HG03378 (cell line): ENCODE measurements at regions not wholly inside any gene's neighbourhood (a gene's known extent, or its start where the extent isn't known, plus 50 kb on each side); places are given as distances from the start of the nearest gene placed in this dataset.

ENCODE experiments used
- ATAC-seq: cut with Tn5 transposase; IDR thresholded peaks from one replicate; pipeline ENCODE4 v1.9.1; 2021; ENCODE audit warnings: mild to moderate bottlenecking, moderate library complexity; ENCODE audit not compliant: unreplicated experiment

DNA sequence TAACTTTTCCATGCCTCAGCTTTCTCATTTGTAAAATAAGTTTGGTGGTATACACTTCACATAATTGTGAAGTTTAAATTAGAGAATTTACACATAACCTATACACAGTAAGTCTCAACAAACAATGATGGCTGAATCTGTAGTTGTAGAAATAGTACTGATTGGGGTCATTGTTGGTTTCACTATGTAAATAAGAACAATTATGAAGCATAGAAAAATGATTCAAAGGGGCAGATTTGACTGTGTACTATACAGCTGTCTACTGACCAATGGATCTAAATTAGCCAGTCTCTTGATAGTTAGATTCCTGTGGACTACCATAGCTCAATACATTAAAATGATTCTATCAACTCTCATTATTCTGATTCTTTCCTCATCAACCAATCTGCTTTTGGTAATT lies 181.1 kb upstream of the STXBP5 start:
- no peak for ATAC-seq

DNA sequence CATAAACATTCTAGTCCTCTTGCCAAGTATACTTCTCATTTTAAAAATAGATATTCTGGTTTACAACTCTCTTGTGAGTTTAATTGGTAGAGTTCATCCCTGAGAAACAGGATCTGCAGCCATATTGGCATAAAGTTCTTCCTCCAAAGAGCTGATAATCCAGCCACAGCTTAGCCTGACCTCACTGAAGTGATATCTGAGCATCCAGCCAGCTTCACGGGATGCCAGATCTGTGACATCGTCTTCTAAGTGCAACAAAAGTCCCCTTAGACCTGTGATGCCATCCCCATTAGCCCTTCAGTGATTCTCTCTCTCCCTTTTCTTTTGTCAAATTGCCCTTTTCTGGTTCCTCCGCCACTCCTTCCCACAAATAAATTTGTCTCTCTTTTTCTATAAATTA lies 180.6 kb upstream of the STXBP5 start:
- ATAC-seq = no peak

DNA sequence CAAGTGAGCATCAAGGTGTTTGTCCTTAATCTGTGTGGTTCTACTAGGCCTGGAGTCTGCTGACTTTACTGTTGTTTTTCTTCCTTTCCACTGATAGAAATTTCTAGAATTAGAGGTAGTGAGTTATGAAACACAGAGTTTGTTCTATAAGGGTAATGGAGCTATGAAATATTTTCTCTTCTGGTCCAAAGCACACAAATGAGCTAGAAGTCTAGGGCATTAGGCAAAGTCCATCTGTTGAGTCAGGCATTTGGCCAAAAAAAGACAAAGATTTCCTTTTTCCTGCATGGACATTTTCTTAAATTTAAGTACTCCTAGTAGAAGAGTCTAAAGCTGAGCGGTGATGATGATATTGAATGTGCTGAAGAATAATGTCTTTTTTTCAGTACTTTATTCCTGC lies 174.3 kb upstream of the STXBP5 start:
- no peak for ATAC-seq

DNA sequence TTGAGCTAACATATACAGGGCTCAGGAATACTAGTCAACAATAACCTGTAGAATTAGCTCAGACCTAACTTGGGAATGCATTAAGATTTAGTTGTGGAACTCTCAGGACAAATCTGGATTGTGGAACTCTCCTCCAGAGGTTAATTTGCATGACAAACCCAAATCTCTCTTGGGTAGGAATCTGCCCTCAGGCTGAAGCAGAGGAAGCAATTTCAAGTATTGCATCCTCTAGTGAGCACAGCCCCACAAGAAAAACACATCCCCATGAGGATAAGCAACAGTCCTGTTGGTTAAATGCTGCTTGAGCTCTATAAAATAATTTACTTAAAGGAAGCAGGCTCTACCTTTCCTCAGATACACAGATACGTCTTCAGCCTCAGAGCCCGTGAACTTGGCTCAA lies 170.9 kb upstream of the STXBP5 start:
- no peak for ATAC-seq

DNA sequence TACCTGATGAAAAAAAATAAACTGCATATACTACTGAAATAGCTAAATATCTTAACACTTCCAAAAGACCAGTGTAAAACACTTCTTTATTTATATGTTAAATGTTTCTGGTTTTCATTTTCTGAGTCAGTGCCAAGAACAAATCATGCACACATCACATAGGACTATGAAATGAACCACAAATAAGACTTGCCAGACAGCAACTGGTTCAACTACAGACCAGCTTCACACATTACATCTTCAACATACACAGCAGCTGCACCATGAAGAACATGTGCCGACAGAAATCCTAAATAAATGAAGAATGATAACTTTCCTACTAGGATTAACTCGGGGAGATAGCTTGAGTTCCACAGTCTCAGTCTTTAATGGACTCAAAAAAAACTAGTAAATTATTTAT lies 168.3 kb upstream of the STXBP5 start:
- ATAC-seq = no peak

DNA sequence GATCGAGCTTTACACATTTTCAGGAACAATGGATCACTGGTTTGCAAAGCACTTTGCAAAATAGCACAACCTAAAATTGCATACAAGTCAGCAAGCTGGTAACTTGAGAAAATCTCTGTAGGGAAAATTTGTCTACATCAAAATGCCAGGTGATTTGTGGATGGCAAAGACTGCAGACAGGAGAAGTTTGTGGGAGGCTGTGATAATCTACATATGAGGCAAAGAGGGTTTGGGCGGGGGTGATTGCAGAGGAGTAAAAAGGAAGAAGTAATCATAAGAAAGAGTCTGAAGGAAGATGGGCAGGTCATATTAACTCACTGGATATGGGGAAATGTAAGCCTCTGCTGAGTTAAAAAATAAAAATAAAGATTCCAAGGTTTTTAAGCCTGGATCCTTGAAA lies 166.3 kb upstream of the STXBP5 start:
- ATAC-seq = no peak

DNA sequence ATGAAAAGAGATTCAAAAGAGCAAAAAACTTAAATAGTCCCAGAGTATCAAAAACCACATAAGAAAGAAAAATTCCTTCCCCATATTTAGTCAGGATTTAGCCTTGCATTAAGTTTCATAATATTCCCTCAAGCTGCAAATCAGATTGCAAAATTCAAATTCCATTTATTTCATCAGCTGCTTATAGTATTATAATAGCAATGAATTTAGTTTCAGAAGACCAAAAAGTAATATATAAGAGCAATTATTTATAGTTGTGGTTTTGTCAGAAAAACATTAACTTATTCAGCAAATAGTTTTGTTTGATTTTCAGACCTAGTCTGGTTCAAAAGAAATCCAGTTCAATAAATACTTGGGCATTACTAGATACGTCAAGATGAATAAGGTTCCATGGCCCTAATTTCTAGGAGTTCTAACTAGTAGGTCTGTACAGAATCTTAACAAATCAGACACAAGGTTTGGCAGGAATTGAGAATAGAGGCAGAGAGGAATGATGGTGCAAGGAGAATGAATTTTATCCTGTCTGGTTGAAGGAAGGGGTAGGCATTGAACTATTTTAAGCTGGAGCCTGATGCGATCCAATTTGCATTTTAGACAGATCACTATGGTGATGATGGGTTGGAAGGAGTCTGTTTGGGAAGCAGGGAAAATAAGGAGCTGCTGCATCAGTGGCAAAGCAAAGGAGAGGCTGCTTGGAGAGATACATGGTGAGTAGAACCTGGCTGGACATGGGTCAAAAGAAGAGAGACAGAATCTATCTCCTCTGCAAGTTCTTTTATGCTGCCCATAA lies 163.9 kb upstream of the STXBP5 start:
- no peak for ATAC-seq

DNA sequence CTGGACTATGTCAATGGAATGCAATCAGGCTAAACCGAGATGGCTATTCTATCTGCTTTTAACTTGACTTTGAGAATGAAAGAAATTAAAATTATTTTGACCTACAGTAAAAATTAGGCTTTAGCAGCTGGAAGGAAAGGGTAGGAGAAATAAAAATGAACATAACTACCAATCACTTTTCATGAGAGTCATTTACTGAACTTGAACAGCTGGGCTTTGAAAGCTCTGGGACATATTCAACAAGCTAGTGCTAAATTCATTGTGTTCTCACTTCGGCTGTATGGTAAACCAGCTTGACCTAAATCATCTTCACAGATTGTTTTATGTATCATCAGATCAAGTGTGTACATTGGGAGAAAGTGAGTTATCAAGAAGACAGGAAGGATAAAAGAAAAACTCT lies 161.5 kb upstream of the STXBP5 start:
- ATAC-seq = no peak

DNA sequence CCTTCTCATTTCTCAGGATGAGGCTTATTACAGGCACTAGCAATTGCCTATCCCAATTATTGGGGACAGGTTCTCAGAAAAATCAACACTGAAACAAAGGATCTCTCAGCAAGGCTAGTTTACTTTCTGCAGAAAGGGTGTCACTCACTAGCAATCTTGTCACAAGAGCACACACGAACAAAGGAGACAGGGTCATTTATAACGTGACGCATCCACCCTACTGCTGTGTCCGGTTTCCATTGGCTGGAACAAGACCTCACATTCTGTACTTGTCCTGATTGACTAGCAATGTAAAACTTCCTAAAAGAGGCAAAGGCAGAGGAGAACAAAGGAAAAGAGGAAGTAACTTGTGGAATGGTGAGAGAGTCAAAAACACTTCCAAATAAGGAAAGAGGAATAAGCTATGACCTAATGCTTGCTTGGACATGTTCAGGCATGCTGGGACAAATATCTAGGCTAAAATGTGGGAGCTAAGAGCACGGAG lies 160.2 kb upstream of the STXBP5 start:
- no peak for ATAC-seq

DNA sequence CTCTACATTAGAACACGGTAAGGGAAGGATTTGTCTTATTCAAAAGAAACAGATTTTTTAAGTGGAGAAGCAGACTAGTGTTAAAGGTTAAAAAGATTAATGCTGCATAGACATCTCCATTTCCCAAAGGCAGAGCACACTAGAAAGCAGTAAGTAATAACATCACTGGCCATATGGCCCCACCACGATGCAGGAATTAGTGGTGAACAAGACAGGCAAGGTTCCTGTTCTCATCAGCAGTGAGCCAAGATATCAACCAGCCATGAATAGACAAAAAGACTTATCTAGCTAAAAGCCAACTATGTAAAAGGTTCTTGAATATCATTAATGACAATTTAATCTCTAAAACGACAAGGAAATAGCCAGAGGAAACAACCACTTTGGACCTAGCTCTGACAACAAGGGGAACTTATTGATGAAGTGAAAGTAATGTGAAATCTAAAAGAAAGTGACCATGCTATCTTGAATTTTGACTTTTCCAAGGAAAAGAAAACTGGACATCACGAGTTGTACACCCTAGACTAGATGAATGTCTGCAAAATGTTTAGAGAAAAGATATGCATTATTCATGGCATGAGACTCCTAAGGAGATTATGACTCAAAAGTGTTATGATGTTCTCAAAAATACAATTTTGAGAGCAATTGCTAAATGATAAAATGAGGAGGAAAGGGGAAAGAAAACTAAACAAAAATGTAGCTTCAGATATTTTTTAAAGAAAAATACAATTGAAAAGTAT lies 157.9 kb upstream of the STXBP5 start:
- ATAC-seq = no peak

DNA sequence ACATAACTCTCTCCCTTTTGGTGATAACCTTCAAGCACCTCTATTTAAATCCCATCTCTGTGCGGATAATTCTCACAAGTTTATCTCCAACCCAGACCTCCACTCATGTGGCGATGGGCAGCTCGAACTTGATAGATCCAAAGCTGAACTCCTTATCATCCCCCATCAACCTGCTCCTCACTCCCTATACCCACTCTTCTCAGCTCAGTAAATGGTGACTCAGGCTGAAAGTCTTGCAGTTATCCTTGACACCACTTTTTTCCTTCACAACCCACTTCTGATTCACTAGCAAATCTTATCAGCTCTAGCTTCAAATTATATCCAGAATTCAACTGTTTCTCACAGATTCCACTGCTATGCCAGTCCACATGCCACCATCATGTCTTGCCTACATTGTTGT lies 155.3 kb upstream of the STXBP5 start:
- ATAC-seq = no peak

DNA sequence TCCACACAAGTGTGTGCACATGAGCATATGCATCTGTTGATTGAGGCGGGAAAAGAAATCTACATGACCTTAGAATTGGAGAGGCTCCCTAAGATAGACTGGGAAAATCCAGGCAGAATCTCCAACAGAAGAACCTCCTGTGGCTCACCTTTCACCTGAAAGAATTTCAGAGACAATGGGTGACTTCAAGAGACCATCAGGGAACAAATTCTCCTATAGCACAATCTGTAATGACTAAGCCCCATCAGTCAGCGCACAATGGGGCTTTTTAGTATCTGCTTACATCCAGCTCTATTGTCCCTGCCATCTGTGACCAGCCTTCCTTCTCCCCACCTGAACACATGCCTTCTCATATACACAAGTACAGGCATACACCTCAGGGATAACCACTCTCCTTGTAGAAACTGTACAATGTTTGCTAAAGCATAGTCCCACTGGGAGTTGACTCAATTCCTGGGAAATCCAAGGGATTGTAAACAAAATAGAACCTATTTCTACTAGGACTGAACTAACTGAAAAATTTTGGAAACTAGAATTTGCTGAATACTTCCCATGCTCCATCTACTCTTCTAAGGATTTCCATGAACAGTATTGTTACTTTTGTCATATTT lies 150.8 kb upstream of the STXBP5 start:
- ATAC-seq = no peak

DNA sequence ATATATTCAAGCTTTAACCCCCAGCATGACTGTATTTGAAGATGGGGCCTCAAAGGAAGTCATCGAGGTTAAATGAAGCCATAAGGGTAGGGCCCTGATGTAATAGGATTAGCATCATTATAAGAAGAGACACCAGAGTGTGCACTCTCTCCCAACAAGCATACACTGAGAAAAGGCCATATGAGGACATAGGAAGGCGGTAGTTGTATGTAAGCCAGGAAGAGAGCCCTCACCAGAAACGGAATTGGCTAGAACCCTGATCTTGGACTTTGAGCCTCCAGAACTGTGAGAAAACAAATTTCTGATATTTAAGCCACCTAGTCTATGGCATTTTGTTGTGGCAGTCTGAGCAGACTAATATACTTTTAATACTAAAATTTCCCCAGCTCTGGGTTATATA lies 150.1 kb upstream of the STXBP5 start:
- ATAC-seq = no peak

DNA sequence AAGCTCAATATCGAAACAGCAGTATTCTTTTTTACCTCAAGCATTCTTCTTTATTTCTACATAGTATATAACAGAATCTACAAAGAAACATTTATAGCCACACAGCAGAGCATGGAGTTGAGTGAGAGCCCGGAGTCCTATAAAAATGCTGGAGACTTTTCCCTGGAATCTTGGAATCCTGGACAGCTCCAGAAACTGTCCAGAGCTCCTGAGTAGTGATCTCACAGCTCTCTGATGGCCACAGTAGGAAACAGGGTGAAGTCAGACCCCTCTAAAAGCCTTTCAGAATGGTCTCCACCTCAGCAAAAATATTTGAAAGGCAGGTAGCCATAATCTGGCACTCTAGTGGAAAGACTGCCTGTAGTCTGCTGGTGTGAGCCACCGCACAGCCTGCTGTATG lies 149.3 kb upstream of the STXBP5 start:
- no peak for ATAC-seq

DNA sequence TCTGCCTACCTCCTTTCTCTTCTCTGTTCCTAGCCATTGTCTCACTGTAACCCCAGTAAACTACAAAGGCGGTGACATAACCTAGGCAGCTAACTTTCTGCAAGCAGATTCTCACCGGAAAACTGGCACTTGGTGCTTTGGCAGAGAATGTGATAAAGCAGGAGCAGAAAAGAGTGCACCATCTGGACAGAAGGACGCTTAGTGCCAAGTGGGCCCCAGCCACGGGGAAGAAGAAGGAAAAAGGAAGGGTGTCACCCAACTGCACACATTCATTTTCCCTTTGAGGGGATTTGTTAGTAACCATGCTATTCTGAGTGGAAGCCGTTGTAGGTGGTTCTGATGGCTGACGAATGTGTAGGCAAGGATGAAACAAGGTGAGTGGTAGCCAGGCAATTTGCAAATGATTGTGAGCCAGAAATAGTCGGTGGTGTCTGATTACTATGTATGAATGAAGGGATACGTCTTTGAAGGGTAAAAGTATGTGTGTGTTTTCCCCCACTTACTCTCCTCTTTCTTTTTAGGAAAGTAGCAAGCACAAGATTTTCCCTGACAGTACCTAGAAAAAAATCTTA lies 148.3 kb upstream of the STXBP5 start:
- ATAC-seq = no peak

DNA sequence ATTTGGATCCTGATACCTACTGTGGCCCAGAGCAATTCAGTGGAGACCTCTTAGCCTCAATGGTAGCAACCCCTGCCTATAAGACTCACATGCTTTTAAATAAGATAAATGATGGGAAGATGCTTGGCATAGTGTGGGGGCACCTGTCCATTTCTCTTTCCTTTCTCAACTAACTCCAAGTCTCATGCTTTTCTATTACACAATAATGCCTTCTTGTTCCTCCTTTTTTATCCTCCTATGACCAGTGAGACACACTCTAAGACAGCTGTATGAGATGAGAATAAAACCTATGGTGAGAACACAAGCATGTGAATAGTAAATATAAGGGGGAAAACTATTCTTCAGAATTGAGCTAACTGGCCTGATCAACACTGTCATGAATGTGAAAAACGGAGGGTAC lies 147.0 kb upstream of the STXBP5 start:
- ATAC-seq = no peak

DNA sequence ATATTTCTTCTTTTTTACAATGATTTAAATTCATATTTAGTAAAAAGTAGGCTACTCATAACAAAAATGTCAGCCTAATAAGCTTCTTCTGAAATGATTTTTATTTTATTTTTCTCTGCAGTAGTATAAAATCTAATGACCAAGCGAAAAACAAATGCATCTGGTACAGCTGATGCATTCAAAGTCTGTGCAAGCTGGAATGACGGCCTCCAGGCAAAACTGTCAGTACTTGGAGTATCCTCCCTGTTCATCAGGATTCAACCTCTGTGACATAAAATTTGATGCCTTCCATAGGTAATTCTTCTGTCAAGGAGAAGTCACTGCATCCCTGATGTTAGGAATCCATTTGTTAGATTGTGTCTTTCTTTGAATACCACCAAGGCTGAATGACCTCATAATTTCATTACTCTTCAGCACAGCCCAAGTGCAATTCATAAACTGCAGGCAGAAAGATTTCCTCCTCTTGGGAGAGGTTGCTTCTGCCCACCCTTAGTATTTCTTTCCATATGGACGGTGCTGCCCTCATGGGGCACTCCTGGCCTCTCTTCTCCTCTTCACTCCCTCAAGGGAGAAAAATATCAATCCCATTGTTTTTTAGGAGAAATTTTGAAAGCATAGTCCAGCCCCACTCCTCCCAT lies 146.4 kb upstream of the STXBP5 start:
- no peak for ATAC-seq

DNA sequence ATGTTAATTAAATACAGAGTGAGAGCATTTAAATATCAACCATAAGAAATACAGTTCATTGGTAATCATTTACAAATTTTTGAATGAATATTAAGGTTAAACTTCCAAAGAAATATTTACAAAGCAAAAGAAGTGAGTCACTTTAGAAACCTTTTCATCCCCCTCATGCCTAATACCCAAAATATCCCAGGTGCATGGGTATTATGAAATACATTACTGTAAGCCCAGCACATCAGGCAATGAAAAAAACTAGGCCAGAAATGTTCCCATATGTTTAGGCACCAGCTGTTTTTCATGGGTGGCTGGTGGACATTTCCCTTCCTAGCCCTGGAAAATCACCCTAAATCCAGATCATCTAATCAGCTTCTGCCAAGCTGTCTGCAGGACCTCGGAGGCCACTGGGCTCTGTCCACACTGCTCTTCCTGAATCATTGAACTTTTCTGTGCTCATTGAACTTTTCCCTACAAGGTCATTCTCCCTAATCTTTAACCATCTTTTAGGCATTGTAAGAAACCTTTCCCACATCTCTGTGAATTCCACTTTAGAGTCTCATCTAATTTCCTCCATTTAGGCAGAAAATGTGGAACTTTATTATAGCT lies 145.3 kb upstream of the STXBP5 start:
- ATAC-seq = no peak

DNA sequence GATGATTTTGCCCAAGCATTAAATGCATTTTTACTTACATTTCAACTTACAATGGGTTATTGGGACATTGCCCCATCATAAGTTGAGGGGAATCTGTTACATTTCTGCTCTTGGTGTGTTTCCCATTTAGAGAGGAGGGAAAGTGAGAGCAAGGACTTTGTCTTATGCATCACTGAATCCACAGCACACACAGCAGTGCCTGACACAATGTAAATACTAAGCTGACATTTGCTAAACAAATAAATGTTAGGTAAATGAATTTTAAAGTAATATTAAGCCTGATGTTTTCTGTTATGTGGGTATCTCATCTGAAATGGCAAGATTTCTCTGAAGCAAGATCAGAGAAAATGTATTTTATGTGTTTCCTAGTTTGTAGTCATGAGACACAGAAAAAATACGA lies 143.6 kb upstream of the STXBP5 start:
- ATAC-seq = no peak

DNA sequence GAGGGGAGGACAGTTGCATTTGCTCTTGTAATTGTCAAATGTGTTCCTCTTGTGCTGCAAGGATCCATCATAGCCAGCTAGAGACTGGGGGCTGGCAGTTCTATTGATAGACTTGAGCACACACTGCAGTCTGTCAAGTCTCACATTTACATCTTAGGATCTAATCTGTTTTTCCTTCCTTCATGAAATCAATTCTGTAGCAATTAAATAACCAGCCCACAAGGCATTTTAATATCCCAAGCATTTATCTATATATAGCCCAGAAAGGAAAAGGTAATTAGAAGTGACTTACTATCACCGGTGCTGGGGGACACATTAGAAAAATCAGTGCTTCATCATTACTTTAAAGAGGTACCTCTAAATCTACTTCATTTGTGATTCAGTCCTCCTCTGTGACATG lies 143.0 kb upstream of the STXBP5 start:
- no peak for ATAC-seq
